ENCODE measurements at regions not wholly inside any gene's neighbourhood (a gene's known extent, or its start where the extent isn't known, plus 50 kb on each side); places are given as distances from the start of the nearest gene placed in this dataset.

- ATAC-seq (ENCODE audit: low FRiP score) (no peak), DNase-seq (ENCODE audit: low spot score) (no peak)
- TF ChIP-seq, protein P1, sequence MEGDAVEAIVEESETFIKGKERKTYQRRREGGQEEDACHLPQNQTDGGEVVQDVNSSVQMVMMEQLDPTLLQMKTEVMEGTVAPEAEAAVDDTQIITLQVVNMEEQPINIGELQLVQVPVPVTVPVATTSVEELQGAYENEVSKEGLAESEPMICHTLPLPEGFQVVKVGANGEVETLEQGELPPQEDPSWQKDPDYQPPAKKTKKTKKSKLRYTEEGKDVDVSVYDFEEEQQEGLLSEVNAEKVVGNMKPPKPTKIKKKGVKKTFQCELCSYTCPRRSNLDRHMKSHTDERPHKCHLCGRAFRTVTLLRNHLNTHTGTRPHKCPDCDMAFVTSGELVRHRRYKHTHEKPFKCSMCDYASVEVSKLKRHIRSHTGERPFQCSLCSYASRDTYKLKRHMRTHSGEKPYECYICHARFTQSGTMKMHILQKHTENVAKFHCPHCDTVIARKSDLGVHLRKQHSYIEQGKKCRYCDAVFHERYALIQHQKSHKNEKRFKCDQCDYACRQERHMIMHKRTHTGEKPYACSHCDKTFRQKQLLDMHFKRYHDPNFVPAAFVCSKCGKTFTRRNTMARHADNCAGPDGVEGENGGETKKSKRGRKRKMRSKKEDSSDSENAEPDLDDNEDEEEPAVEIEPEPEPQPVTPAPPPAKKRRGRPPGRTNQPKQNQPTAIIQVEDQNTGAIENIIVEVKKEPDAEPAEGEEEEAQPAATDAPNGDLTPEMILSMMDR (IDR thresholded peaks at IDR 0.05), result no peak
These were observed 113.0 kb downstream of the RND3 start for GRCh38 chr2:150374492-150374891.

- ATAC-seq (ENCODE audit: low FRiP score), result no peak
- TF ChIP-seq, protein P1 (IDR thresholded peaks at IDR 0.05), result no peak
- DNase-seq (ENCODE audit: low spot score), result no peak
These were observed 114.1 kb downstream of the RND3 start for GRCh38 chr2:150373374-150373773.

DNA sequence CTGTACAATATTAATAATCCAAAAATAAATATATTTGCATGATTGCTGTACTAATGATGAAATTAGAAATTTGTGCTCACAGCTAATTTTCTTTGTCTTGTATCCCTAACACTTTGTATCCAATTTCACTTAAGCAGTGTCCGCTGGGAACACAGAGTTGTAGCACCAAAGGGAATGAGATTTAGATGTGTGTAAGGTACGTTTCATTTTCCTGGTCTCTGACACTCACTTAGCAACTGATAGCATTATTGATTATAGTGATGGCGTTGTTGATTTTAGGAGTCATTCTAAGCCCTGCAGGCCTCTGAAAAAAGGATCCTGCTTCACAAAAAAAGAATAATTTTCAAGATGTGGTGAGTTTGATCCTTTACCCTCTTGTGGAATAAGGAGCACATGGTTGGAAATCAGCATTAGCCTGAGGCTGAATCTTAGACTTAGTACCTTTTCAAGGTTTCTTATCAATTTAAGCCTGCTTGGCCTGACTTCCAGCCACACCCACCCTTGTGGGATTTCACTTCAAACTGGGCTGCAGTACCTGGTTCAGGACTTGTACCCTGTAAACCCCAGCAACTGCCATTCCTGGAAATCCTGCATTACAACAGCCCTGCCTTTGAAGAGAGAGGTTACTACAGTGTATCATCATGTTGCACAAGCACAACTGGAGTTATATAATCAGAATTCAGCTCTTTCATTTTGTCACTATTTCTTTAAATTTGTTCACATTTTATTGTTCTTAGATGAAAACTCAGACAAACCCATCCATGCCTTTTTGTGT, 116.2 kb downstream of the RND3 start:
- ATAC-seq (ENCODE audit: low FRiP score), result peak; percentile 54
- TF ChIP-seq, protein P1 (IDR thresholded peaks at IDR 0.05), result no peak
- no peak for DNase-seq (ENCODE audit: low spot score)

DNA sequence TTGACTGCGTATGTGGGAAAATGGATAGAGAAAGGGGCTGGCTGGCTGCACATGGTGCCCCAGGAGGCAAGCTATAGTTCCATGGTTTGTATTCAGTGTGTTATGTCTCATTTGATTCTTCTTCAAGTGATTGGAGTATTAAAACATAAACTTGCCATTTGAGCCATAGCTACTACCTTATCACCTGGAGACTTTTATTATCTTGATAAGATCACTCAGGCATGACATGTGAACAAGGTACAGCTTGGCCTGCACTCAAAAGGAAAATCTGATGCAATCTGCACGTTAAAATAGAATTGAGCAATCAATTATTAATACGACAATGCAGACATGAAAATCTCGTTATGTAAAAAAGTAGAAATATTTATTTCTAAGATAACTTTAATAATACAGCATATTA, 116.9 kb downstream of the RND3 start:
- TF ChIP-seq, protein P1 (IDR thresholded peaks at IDR 0.05), result no peak
- DNase-seq (ENCODE audit: low spot score) (no peak), ATAC-seq (ENCODE audit: low FRiP score) (no peak)

- ATAC-seq (ENCODE audit: low FRiP score) (no peak), DNase-seq (ENCODE audit: low spot score) (no peak)
- TF ChIP-seq, protein P1 (IDR thresholded peaks at IDR 0.05), result no peak
These were observed 117.6 kb downstream of the RND3 start for GRCh38 chr2:150369862-150370261.

DNA sequence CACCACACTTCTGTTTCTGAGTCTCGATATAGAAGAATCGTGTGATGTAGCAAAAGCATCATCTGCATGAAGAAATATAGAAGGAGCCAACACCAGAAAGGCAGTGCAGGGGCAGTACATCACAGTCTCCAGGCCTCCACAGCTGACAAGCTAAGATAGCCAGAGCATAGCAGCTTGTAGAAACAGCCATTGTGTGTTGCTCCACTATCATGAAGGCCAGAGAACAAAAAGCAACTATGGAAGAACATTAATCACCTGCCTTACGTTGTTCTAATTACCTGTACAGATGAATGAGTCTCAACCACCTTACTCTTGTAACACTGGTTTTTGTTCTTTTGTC, 129.0 kb downstream of the RND3 start:
- ATAC-seq (ENCODE audit: low FRiP score) (no peak), DNase-seq (ENCODE audit: low spot score) (no peak)
- TF ChIP-seq, protein P1 (IDR thresholded peaks at IDR 0.05), result no peak

GRCh38 chr2:150357770-150358467, 129.5 kb downstream of the RND3 start:
- no peak for ATAC-seq (ENCODE audit: low FRiP score)
- TF ChIP-seq, protein P1 (IDR thresholded peaks at IDR 0.05), result no peak
- DNase-seq (ENCODE audit: low spot score), result no peak

Measured in omental fat pad (tissue), 3 donors.